UCSD-AML1 (cell line): ENCODE measurements at regions not wholly inside any gene's neighbourhood (a gene's known extent, or its start where the extent isn't known, plus 50 kb on each side); places are given as distances from the start of the nearest gene placed in this dataset.

Experiments used
- DNase-seq: peaks from one replicate; lab custom pipeline; 2025; ENCODE audit not compliant: unreplicated experiment; lab: John Stamatoyannopoulos, UW

DNA sequence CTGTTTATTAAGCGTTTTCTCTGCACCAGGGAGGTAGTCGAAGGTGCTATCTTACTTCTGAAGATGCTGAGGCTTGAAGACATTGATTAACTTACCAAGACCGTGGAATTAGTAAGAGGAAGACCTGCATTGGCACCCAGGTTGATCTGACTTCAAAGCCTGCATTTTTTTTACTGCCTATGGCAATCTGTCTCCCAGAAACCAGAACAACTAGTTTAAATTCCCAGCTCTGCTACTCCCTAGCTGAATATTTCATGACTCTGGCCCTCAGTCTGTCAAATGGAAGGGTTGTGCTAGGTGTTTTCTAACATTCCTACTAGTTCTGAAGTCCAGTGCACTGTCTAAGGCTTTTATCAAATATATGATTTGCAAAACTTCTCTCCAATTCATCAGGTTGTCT, 52.0 kb upstream of the GRAMD1B start:
- no peak for DNase-seq

DNA sequence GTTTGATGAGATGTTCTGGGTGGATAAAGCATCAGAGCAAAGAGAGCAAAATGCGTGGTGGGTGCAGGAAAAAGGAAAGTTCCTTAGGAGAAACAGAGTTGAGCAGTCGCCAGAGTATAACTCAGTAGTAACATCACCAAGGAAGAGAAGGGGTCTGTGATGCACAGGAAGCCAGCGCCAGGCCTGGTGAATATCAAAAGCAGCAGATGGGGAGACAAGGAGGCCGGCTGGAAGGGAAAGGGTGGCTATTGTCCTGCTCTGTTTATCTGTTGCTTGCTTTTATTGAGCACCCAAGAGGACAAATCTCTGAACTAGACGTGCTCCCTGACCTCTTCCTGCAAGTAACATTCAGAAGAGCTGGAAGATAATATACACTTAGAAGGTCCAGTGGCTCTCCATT, 52.7 kb upstream of the GRAMD1B start:
- no peak for DNase-seq

DNA sequence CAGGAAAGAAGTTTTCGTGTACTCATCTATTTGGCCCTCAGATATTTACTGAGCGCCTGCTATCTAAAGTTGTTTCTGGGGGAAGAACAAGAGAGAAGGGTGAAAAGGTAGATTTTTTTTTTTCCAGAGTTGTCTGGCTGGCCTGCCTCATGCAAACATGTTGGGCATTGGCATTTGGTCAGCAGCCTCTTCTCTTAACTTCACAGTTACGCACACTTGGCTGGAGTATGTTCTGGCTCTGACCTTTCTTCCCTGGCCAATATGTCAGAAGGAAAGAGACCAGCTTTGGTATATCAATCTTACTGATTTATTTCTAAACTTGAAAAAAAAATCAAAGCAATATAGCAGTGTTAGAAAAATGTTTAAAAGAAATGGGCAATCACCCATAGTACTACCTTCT, 54.2 kb upstream of the GRAMD1B start:
- no peak for DNase-seq

DNA sequence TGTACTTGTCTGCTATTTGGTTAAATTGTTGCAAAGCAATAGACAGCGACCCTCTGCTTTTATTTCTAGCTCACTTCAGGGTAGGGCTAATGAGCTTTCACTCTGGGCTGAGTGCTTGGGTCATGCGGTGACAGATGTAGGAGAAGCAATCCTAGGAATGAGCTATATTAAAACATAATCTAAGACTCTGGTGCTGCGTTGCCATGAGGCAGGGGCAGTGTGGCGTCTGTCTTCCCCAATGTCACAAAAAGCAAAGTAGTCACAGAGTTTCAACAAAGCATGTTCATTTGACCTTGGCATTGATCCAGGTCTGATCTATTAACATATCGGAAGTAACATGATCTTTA, 55.5 kb upstream of the GRAMD1B start:
- DNase-seq: no peak

DNA sequence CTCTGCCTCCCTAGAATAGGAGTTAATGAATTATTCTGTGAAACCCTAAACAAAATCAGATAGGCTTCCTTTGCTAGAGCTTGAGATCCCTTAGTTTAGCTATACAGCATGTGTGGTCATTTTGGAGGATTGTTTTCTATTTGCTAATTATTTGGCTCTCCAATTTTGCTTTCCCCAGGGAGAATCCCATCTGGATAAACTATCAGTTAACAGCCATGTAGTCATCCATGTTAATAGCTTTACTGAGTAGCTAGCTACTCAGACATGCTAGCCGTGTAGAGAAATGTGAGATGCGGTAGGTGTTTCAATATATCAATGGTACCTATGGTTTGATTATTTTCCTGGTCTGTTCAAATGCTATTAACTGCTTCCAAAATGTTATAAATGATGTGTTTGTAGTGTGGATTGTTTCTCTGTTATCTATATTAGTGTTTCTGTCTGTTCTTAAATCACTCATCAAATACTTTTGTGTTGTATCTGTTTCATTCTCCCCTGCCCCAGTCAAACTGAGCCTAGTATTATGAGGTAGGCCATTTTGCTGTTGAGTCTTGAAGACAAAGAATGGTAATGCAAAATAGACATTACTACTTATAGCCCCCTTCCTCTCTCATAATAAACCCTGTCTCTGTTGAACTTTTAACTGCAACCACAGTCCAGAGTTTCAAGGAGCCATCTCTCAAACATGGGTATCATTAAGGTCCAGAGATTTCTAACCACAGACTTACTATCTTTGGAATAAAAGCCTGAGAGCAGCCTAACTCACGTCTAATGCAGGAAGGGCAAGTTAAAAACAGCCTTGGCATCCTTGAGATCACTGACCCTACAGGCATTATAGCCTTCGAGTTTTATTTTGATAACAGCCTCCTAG, 56.1 kb upstream of the GRAMD1B start:
- no peak for DNase-seq

DNA sequence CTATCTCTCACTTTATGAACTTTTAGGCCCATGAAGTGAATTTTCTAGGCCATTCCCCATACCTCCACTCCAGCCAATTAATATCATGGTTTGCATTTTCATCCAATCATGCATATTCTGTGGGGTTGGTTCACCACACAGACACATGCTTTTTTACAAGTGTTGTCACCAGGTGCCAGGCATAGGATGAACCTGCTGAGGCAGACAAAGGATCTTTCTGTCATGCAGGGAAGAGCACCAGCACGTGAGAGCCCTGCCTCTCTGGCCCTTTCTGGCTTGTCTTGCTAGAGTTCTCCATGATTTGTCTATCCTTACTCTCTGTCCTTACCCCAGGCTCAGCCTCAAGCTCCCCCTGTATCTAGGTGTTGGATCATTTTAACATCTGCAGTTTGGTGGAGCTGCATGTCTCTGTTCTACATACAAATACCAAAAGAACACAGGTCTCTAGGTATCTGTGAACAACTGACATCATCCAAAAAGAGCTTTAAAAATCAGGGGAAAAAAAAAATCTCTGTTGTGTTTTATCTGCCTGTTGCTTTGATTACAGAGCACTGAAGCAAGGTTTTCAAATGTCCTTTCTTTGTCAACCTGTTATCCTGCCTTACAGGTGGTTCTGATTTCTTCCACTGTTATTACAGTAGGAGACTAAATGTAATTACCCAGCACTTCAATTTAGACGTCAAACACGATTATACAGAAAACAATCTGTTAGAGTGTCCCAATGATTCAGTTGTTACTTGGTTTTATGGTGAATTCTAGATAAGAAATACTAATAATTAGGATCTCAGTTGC, 58.4 kb upstream of the GRAMD1B start:
- DNase-seq: no peak

DNA sequence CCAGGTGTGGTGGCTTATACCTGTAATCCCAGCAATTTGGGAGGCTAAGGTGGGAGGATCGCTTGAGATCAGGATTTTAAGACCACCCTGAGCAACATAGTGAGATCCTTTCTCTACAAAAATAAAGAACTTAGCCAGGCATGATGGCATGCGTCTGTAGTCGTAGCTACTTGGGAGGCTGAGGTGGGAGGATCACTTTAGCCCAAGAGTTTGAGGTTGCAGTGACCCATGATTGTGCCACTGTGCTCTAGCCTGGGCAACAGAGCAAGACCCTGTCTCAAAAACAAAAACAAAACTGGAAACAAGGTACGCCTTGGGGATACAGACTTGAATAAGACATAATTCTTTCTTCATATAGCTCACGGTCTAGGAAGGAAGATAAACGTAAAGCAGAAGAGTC, 63.1 kb upstream of the GRAMD1B start:
- DNase-seq: no peak

DNA sequence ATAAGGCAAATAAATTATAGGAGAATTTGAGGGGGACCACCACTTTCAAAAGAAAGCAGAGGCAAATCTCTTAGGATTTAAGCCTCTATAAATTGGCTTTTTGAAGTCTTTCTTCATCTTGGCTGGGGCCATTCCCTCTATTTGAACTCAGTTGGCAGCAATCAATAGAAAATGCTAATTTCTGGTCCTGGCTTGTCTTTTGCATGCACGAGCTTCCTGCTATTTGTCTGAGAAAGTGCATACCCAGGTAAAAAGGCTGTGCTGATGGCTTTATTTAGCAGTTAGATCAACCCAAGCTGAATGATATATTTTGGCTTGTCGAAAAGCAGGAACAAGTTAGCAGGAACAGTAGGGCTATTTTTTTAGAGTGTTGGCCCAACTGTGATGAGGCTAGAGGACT, 64.1 kb upstream of the GRAMD1B start:
- no peak for DNase-seq

DNA sequence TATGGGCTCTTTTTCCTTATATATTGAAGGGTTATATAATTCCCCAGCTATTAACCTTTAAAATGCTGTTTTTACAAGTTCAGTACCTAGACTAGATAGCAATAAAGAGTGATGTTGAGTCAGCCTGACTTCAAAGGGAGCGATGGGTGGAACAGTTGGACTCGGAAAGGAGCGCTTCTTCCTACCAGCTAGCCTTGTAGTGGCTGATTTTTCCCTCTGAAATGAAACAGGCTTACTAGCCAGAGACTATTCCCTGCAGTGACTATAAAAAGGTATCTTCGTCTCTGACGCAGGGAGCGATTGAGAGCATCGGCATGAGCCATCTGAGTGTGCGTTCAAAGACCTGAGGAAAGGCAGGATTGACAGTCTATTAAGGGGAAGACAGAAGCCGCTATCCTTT, 66.0 kb upstream of the GRAMD1B start:
- DNase-seq: no peak

DNA sequence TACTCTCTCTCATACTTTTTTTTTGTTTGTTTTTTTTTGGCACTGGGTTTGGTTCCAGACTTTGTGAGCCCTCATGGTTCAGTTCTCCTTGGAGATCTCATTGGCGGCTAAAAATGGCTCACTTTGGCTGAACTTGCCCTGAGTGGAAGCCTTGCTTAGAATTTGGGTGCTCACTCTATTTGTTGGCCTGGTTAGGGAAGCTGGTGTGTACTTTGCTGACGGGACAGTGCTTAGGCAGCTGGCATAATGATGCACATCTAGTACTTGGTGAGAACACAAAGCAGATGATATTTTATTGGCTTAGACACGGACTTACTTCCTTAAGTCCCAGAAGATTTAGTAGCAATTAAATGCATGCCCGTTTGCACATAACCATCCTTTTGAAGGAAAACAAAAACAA, 66.5 kb upstream of the GRAMD1B start:
- DNase-seq: no peak

DNA sequence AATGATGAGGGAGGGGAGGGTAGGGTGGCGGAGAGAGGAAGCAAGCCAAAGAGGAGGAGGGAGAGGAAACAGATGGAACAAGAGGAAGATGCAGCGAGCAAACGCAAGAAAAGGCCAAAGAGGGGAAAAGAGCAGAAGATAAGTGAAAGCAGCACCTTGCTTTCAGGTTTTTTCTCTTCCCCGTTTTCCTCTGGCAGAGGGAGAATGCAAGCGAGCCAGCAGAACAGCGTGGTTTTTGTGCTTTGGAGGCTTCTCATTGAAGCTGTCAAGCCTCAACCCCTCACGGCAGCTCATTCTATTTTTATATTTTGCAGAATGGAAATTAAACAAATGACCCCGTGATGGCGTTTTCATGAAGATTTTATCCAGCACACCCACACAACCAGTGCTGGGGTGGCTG, 67.1 kb upstream of the GRAMD1B start:
- DNase-seq: no peak

DNA sequence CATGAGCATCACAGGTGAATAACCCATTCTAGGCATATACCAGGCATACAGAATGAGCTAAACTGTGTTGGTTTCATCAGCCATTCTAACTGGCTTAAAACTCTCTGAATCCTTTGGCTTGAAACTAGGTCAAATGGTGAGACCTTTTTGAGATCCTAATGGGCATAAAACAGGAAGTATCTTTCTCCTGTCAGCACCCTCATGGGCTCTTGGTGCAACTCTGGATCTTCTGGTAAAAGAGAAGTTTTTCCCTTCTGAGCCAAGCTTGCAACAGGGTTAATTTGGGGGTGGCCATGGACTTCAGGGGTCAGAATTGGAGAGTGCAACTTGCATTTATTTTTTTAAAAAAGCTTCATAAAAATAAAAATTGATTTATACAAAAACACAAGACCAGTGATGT, 67.9 kb upstream of the GRAMD1B start:
- no peak for DNase-seq

DNA sequence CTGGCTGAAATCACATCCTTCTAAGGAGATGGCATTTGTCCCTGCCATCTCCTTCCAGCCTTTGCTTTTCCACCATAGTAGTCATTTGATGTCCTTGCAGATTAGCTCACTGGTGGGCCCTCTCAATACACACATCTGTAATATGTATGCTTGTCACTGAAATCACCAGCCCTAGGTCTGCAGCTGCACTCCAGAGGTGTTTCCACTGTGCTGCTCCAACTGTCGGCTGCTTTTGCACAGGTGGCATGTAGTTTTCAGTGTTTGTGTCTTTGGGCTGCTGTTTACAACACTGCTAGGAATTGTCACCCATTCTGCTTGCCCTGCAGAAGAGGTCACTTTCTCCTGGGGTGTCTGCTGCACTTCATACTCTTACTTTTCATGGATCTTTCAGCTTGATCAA, 69.0 kb upstream of the GRAMD1B start:
- DNase-seq: no peak

DNA sequence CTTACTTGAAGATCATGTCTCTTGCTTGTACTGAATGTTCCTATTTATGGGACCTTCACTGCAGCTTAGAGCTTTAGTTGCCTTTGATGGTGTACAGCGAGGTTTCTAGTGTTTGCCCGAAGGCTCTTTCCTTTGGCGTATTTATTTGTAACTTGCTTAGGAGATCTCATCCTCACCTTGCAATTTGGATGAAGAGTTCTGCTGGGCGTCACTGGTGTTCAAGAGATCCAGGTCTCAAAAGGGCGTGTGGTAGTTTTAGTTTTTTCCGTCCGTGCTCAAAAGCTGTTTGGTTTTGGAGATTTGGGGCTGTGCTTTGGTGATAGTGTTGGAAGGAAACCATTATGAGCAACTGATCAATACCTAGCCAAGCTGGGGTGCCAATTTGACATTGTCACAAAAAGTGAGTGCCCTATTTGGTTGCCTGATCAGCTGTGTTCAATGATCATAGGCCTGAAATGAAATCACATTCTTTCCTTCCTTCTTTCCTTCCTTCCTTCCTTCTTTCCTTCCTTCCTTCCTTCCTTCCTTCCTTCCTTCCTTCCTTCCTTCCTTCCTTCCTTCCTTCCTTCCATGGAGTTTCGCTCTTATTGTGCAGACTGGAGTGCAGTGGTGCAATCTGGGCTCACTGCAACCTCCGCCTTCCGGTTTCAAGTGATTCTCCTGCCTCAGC, 69.7 kb upstream of the GRAMD1B start:
- DNase-seq: no peak

DNA sequence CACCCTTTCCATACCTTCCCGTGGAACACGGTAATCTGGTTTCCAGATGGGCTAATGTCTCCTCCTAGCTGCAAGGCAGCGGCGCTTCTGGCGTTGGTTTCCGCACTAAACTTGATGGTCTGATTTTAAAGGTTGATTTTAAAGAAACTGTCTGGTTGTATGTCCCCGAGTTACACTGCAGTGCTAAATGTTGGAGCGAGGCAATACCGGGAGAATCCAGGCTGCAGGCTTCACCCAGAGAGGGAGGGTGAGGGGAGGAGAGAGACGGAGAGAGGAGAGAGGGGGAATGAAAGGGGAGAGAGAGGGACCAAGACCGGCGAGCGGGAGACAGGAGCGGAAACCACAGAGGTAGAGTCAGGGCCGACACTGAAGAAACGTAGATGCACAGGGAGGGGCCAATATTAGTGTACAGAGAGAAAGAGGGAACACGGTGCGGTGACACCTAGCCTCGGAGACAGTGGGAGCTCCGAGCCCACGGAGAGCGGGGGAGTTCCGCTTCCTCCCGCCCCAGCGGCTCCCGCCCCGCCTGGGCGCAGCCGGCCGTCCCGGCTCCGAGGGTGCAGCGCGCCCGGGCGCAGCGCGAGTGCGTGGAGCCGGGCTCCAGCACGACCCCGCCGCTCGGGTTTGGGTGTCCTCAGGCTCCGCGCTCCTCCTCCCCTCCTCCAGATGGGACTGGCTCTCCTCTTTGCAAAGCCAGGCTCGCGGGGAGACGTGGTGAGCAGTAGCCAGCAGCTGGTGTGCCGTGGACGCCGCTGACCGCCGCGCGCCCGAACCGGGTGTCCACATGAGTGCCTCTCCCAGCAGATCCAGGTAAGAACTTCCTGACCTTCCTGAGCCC, 71.9 kb upstream of the GRAMD1B start:
- DNase-seq: no peak

DNA sequence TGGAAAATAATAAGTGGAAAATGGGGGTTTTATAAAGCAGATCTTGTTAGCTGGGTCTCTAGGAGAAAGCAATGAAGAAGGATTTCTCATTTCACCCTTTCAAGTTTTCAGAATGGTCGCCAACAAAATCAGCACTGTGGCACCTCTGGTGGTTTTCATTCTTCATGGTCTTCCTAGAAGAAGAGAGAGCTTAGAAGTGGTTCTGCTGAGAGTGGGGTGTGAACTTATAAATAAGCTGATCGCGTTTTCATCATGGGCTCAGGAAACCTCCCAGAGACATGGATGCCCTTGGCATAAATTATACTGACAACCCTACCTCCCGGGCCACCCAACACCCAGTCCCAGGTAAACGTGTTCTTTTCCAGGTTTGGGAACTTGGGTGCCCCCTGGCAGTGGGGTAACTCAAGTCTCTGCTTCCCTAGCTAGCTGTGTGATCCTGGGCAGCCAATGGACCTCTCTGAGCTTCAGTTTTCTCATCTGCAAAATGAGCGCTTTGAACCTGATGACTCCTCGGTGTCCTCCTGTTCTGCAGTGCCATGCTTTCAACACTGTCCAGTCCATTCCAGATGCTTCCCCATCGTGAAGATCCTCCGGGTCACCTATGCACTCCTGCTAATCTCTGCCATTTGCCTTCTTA, 72.6 kb upstream of the GRAMD1B start:
- no peak for DNase-seq

DNA sequence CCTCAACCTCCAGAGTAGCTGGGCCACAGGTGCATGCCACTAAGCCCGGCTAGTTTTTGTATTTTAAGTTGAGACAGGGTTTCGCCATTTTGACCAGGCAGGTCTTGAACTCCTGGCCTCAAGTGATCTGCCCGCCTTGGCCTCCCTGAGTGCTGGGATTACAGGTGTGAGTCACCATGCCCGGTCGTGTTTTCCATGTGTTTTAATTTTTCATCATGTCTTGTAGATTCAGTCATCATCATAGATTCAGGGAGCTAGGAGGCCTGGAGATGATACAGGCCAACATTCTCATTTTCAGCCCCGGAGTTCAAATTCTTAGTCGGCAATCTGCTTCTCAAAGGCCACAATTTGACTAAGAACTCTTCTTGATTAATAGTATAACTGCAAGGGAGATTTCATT, 73.5 kb upstream of the GRAMD1B start:
- DNase-seq: no peak

DNA sequence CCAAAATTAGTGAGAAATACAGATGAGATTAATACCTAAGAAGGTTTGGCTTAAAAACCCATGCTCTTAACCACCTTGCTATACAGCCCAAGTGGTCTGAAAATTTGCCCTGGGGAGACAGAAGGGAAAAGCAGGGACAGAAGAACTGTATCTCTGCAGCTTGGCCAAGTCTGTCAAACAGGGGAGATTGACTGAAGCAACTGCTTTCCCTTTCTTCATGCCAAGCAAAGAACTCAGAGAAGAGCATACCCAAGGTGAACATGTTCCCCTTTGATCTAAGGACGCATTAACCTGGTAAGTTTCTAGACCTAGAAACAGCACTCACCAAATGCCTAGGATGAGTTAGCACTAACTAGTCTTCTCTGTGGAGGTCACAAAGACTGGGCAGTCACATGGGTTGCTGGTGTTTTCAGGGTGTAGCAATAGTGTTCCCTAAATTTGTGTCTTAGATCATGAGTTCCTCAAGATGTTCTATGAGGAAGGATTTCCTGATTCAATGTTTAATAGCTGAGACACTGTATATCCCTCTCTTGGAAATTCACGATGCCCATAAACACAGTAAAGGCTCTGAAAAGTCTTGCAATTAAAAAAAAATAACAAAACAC, 75.6 kb upstream of the GRAMD1B start:
- no peak for DNase-seq

DNA sequence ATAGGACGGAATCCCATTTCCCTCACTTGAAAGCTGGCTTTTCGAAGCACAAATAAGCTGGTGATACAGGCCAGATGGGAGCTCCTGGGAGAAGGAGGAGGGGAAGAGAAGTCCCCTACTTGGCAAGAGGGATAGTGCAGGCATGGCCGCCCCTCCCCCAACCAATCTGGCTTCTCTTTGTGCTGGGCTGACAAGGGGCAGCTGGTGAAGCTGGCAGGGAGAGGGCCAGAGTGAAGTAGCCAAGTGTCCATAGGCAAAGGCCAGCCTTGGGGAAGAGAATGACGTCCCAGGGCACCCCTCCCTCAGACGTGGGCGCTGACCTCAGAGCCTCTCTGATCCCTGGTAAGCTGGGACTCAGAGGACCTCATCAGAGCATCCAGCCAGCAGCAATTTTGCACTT, 78.7 kb upstream of the GRAMD1B start:
- no peak for DNase-seq

DNA sequence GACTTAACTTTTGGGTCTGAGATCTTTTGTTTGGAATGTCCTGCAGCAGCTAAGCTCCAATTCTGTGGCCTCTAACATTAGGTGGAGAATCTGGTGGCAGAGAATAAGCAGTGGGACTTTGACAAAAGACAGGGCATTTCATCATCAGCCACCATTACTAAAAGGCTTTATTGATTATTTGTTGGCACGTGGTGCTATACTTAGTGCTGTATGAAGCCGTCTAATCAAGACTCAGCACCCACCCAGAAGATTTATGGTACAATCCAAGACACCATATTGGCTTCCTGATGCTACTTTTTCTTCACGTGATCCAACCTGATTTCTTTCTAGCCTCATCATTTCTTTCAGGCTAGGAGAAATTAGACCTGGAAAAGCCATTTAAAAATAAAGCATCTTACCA, 80.7 kb upstream of the GRAMD1B start:
- DNase-seq: no peak
